Esophagus squamous epithelium (tissue), 5 donors: ENCODE measurements at regions not wholly inside any gene's neighbourhood (a gene's known extent, or its start where the extent isn't known, plus 50 kb on each side); places are given as distances from the start of the nearest gene placed in this dataset.

Experiments
- DNase-seq: peaks from one replicate; lab custom pipeline; 2025; lab: John Stamatoyannopoulos, UW
- H3K27ac ChIP-seq, 4 donors: fragments of 200-600 bp; sonication (generic); one replicate each; pipeline ENCODE4 v1.5.1; 2016 to 2019; ENCODE audit warnings: mild to moderate bottlenecking in 1 of 4
- H3K27me3 ChIP-seq, 4 donors: fragments of 200-600 bp; sonication (generic); 1 replicate in 3 of 4; 2 replicates in 1 of 4; pipeline versions ENCODE4 v1.5.1 to v1.6.0; 2017 to 2021; ENCODE audit warnings: antibody characterized with exemption in 1 of 4
- H3K36me3 ChIP-seq, 3 donors: fragments of 200-600 bp; sonication (generic); one replicate each; pipeline ENCODE4 v1.5.1; 2016 to 2019
- H3K4me1 ChIP-seq, 3 donors: fragments of 200-600 bp; sonication (generic); one replicate each; pipeline ENCODE4 v1.5.1; 2017 to 2019
- H3K4me3 ChIP-seq, 4 donors: fragments of 200-600 bp; sonication (generic); 1 replicate in 3 of 4; 2 replicates in 1 of 4; pipeline ENCODE4 v1.5.1; 2016 to 2019; ENCODE audit warnings: mild to moderate bottlenecking in 2 of 4, moderate library complexity in 1 of 4
- H3K9me3 ChIP-seq, 3 donors: fragments of 200-600 bp; sonication (generic); one replicate each; pipeline ENCODE4 v1.5.1; 2016 to 2019
- CTCF ChIP-seq, 6 experiments: fragments of 450-650 bp in 4 of 6; fragments of 200-600 bp in 2 of 6; sonication (generic) in 2 of 6; IDR thresholded peaks; one replicate each; pipeline ENCODE4 v1.5.1; 2016 to 2019; ENCODE audit warnings: antibody characterized with exemption in 6 of 6, mild to moderate bottlenecking in 4 of 6, moderate library complexity in 4 of 6
- POLR2A ChIP-seq, 4 donors: fragments of 450-650 bp; IDR thresholded peaks; one replicate each; pipeline ENCODE4 v1.6.1; 2017; ENCODE audit warnings: antibody characterized with exemption in 4 of 4, mild to moderate bottlenecking in 4 of 4, moderate library complexity in 3 of 4
- WGBS, 2 donors: methylation state at CpG; one replicate each; pipeline ENCODE4 v1.1.5; 2018; 5-methylcytosine and 5-hydroxymethylcytosine counted together
- intact Hi-C: fragments of 100-400 bp; cut with DNase I; formaldehyde crosslinking; loops from one replicate; pipeline ENCODE4 v1.15.0; 2022
- donor health status: DM: yes; HTN: yes; CAD: no.

GRCh38 chr17:79528592-79529125, 82.2 kb downstream of the RBFOX3 start:
- Histone ChIP-seq H3K27ac (no peak overlapping the region), H3K36me3 (no peaks in the 10 kb centered on the region)
- 73 to 84% methylated on average over 6 to 9 of the region's 11 CpGs for WGBS, 2 donors

GRCh38 chr17:79527306-79527705, 83.5 kb downstream of the RBFOX3 start:
- TF ChIP-seq POLR2A (IDR thresholded peaks at IDR 0.05) (no peak), CTCF (IDR thresholded peaks at IDR 0.05) (no peak)
- Histone ChIP-seq H3K4me1 (no peaks in the 10 kb centered on the region), H3K36me3 (no peaks in the 10 kb centered on the region), H3K4me3 (no peak overlapping the region), H3K27me3 (peaks cover 0 to 92% (median 0%) of the 10 kb centered on the region in 4 donors), H3K27ac (no peak overlapping the region), H3K9me3 (no peaks in the 10 kb centered on the region)
- intact Hi-C loops, result no loop called here
- DNase-seq, result no peak
- WGBS, 2 donors, result 49 to 61% methylated on average over 9 of the region's 9 CpGs

More at GRCh38 chr17:79528592-79529125, 82.2 kb downstream of the RBFOX3 start:
- H3K27me3 ChIP-seq, result peaks cover 0 to 92% (median 0%) of the 10 kb centered on the region in 4 donors
- DNase-seq, result no peak
- TF ChIP-seq CTCF (IDR thresholded peaks at IDR 0.05) (no peak), POLR2A (IDR thresholded peaks at IDR 0.05) (no peak)
- intact Hi-C loops, result no loop called here
- no peaks in the 10 kb centered on the region for H3K4me1 ChIP-seq
- H3K9me3 ChIP-seq, result no peaks in the 10 kb centered on the region
- no peak overlapping the region for H3K4me3 ChIP-seq

- TF ChIP-seq POLR2A (IDR thresholded peaks at IDR 0.05), result no peak
- no peak for TF ChIP-seq CTCF (IDR thresholded peaks at IDR 0.05)
- DNase-seq, result no peak
- H3K27me3 ChIP-seq, result peaks cover 0 to 92% (median 0%) of the 10 kb centered on the region in 4 donors
- 61 to 76% methylated on average over 11 to 12 of the region's 22 CpGs for WGBS, 2 donors
- no peaks in the 10 kb centered on the region for H3K9me3 ChIP-seq
- no peak overlapping the region for H3K4me3 ChIP-seq
- no peaks in the 10 kb centered on the region for H3K36me3 ChIP-seq
- no peak overlapping the region for H3K27ac ChIP-seq
- no peaks in the 10 kb centered on the region for H3K4me1 ChIP-seq
- intact Hi-C loops, result no loop called here
Observed at GRCh38 chr17:79525793-79526677, 84.8 kb downstream of the RBFOX3 start.

GRCh38 chr17:79524213-79525187, 86.4 kb downstream of the RBFOX3 start:
- WGBS, 2 donors, result 34 to 48% methylated on average over 5 of the region's 19 CpGs
- no peak for DNase-seq
- H3K36me3 ChIP-seq, result no peaks in the 10 kb centered on the region
- peaks cover 0 to 95% (median 0%) of the 10 kb centered on the region in 4 donors for H3K27me3 ChIP-seq
- intact Hi-C loops, result no loop called here
- TF ChIP-seq POLR2A (IDR thresholded peaks at IDR 0.05) (no peak), CTCF (IDR thresholded peaks at IDR 0.05) (no peak)
- H3K4me1 ChIP-seq, result peaks cover 0 to 8% (median 0%) of the 10 kb centered on the region in 3 donors
- H3K9me3 ChIP-seq, result no peaks in the 10 kb centered on the region
- H3K4me3 ChIP-seq, result no peak overlapping the region
- H3K27ac ChIP-seq, result no peak overlapping the region
